K562 (cell line): ENCODE measurements at regions not wholly inside any gene's neighbourhood (a gene's known extent, or its start where the extent isn't known, plus 50 kb on each side); places are given as distances from the start of the nearest gene placed in this dataset.

ENCODE experiments used
- ATAC-seq: fragments of 200-7000 bp; cut with Tn5 transposase; 3 replicates; pipeline ENCODE4 v1.9.1; 2020; ENCODE audit warnings: moderate library complexity
- BruUV-seq: library from RNA; stranded (reverse); fragments of 400-500 nt; replicated peaks from 2 replicates; lab custom pipeline; 2021; lab: Mats Ljungman, UMichigan
- CTCF ChIA-PET: fragments of 300-600 bp; formaldehyde crosslinking; extraction: SDS; loops from one replicate; lab custom pipeline; 2021; ENCODE audit warnings: low intra/inter-chr PET ratio; lab: Yijun Ruan, JAX
- POLR2A ChIA-PET: fragments of 300-600, 350-650 bp; sonication (Branson Sonifier 250); formaldehyde crosslinking; extraction: SDS; loops from one replicate; lab custom pipeline; 2021; ENCODE audit warnings: antibody characterized with exemption, inconsistent platforms; lab: Yijun Ruan, JAX
- DNase-seq, 4 experiments: peaks; one replicate each; pipeline versions ENCODE4 v3.0.0 to v3.0.0-alpha.2; 2011 to 2018; ENCODE audit warnings: low spot score in 3 of 4, mixed read lengths in 3 of 4; ENCODE audit errors: extremely low read depth in 1 of 4
- FAIRE-seq: peaks from 2 replicates; lab custom pipeline; 2011; peaks lifted over from hg19 to GRCh38; lab: Jason Lieb, UNC
- H2AFZ ChIP-seq: 2 replicates; pipeline ENCODE4 v1.6.0; 2011; ENCODE audit warnings: low read depth, low read length, control low read depth, inconsistent platforms
- H3K27ac ChIP-seq: fragments of 200-600 bp; 3 replicates; pipeline ENCODE4 v1.8.0; 2011; ENCODE audit warnings: low read depth, mild to moderate bottlenecking, control low read depth, inconsistent platforms, low read length, moderate library complexity, mixed read lengths; ENCODE audit errors: extremely low read depth
- H3K27me3 ChIP-seq, 2 experiments: fragments of 300-600 bp in 1 of 2; 2 replicates in 1 of 2; 3 replicates in 1 of 2; pipeline versions ENCODE4 v1.6.0 to v1.8.0; 2011; ENCODE audit warnings: inconsistent platforms in 2 of 2, low read length in 2 of 2, mild to moderate bottlenecking in 1 of 2, mixed read lengths in 1 of 2, moderate library complexity in 1 of 2; ENCODE audit not compliant: control insufficient read depth in 2 of 2, insufficient read depth in 2 of 2
- H3K36me3 ChIP-seq: fragments of 300-600 bp; 3 replicates; pipeline ENCODE4 v1.8.0; 2011; ENCODE audit warnings: mild to moderate bottlenecking, low read length, inconsistent platforms; ENCODE audit not compliant: control insufficient read depth, insufficient read depth
- H3K4me1 ChIP-seq, 2 experiments: fragments of 200-600 bp in 1 of 2; replicated peaks in 1 of 2; 2 replicates in 1 of 2; 3 replicates in 1 of 2; pipeline versions ENCODE4 v1.5.1 to v1.8.0; 2011; ENCODE audit warnings: inconsistent platforms in 2 of 2, low read length in 2 of 2, mild to moderate bottlenecking in 1 of 2, mixed read lengths in 1 of 2, moderate library complexity in 1 of 2; ENCODE audit not compliant: control insufficient read depth in 2 of 2, insufficient read depth in 2 of 2
- H3K4me2 ChIP-seq: 2 replicates; pipeline ENCODE4 v1.6.1; 2011; ENCODE audit warnings: low read length, control low read depth, inconsistent platforms, mixed read lengths; ENCODE audit not compliant: insufficient read depth
- H3K4me3 ChIP-seq: fragments of 200-600 bp; sonication (generic), shearing (Covaris generic); 2 replicates; pipeline ENCODE4 v1.5.1; 2016; ENCODE audit warnings: control low read depth, inconsistent platforms
- H3K79me2 ChIP-seq: fragments of 200-600 bp; 3 replicates; pipeline ENCODE4 v1.8.0; 2011; ENCODE audit warnings: low read length, inconsistent platforms; ENCODE audit not compliant: control insufficient read depth, insufficient read depth
- H3K9ac ChIP-seq, 2 experiments: 2 replicates each; pipeline versions ENCODE4 v1.6.0 to v1.6.1; 2011; ENCODE audit warnings: low read depth in 2 of 2, low read length in 2 of 2, control low read depth in 1 of 2, inconsistent platforms in 1 of 2, mild to moderate bottlenecking in 1 of 2, mixed read lengths in 1 of 2; ENCODE audit not compliant: insufficient read depth in 1 of 2
- H3K9me1 ChIP-seq: one replicate; pipeline ENCODE4 v1.6.0; 2011; ENCODE audit warnings: inconsistent platforms, mild to moderate bottlenecking, low read length, moderate library complexity; ENCODE audit not compliant: control insufficient read depth, insufficient read depth
- H3K9me3 ChIP-seq: replicated peaks from 2 replicates; pipeline ENCODE4 v1.5.1; 2011; ENCODE audit warnings: low read depth, low read length, inconsistent platforms; ENCODE audit not compliant: control insufficient read depth, insufficient read depth
- H4K20me1 ChIP-seq: replicated peaks from 2 replicates; pipeline ENCODE4 v1.6.1; 2011; ENCODE audit warnings: low read length, inconsistent platforms, mixed read lengths; ENCODE audit not compliant: control insufficient read depth, insufficient read depth
- ELK1 ChIP-seq: sonication (generic); formaldehyde crosslinking; IDR thresholded peaks from 2 replicates; pipeline ENCODE4 v1.8.1; 2022; ENCODE audit warnings: missing genetic modification reagents
- RREB1 ChIP-seq: fragments of 250-450 bp; sonication (Bioruptor Pico); IDR thresholded peaks from 2 replicates; pipeline ENCODE4 v1.4.0; 2020
- SAP30 ChIP-seq: fragments of 200-600 bp; sonication (generic); IDR thresholded peaks from 2 replicates; pipeline ENCODE4 v1.6.1; 2012; ENCODE audit warnings: borderline replicate concordance, low read depth, mild to moderate bottlenecking, moderate library complexity, low read length, control low read depth, inconsistent platforms; ENCODE audit not compliant: insufficient read depth, poor library complexity, severe bottlenecking
- THRA ChIP-seq: fragments of 450-650 bp; IDR thresholded peaks from 2 replicates; pipeline ENCODE4 v1.6.1; 2017; ENCODE audit warnings: mild to moderate bottlenecking, moderate library complexity
- ZEB2 ChIP-seq: fragments of 450-650 bp; IDR thresholded peaks from 2 replicates; pipeline ENCODE4 v1.6.1; 2016
- WGBS: fragments of 100-300 bp; shearing (Covaris generic); methylation state at CpG from one replicate; pipeline ENCODE4 v1.1.6; 2016; ENCODE audit warnings: low coverage, mixed read lengths; ENCODE audit not compliant: insufficient coverage; ENCODE audit errors: missing lambda C conversion rate; 5-methylcytosine and 5-hydroxymethylcytosine counted together
- in situ Hi-C: fragments of 300-500 bp; cut with MboI; formaldehyde crosslinking; loops from 4 replicates; pipeline ENCODE4 v1.15.0; 2018; ENCODE audit warnings: inconsistent platforms, mixed read lengths
- intact Hi-C: fragments of 100-400 bp; cut with micrococcal nuclease; formaldehyde crosslinking; loops from 2 replicates; pipeline ENCODE4 v1.14.2; 2022

GRCh38 chr4:57475424-57475823 lies 365.2 kb upstream of the IGFBP7 start:
- Histone ChIP-seq H3K4me2 (no peak overlapping the region), H3K27me3 (no peaks in the 10 kb centered on the region), H3K4me1 (no peaks in the 10 kb centered on the region), H4K20me1 (no peaks in the 10 kb centered on the region), H3K9ac (no peak overlapping the region), H3K9me1 (no peaks in the 10 kb centered on the region), H3K9me3 (no peaks in the 10 kb centered on the region), H2AFZ (no peak overlapping the region), H3K79me2 (no peaks in the 10 kb centered on the region), H3K36me3 (no peaks in the 10 kb centered on the region), H3K27ac (no peak overlapping the region), H3K4me3 (no peak overlapping the region)
- TF ChIP-seq ELK1 (CRISPR knock-in tag) = no peak
- no peak for TF ChIP-seq SAP30
- TF ChIP-seq THRA = no peak
- TF ChIP-seq ZEB2 = no peak
- no peak for TF ChIP-seq RREB1 (CRISPR knock-in tag)
- ATAC-seq (no peak), FAIRE-seq (no peak), DNase-seq (no peak)
- WGBS = 0% methylated on average over 1 of the region's 1 CpG
- BruUV-seq = no TSS peak
- in situ Hi-C loops (no loop called here), intact Hi-C loops (no loop called here)
- POLR2A ChIA-PET = no interaction called here
- CTCF ChIA-PET = no interaction called here
